ENCODE measurements at regions not wholly inside any gene's neighbourhood (a gene's known extent, or its start where the extent isn't known, plus 50 kb on each side); places are given as distances from the start of the nearest gene placed in this dataset.

DNA sequence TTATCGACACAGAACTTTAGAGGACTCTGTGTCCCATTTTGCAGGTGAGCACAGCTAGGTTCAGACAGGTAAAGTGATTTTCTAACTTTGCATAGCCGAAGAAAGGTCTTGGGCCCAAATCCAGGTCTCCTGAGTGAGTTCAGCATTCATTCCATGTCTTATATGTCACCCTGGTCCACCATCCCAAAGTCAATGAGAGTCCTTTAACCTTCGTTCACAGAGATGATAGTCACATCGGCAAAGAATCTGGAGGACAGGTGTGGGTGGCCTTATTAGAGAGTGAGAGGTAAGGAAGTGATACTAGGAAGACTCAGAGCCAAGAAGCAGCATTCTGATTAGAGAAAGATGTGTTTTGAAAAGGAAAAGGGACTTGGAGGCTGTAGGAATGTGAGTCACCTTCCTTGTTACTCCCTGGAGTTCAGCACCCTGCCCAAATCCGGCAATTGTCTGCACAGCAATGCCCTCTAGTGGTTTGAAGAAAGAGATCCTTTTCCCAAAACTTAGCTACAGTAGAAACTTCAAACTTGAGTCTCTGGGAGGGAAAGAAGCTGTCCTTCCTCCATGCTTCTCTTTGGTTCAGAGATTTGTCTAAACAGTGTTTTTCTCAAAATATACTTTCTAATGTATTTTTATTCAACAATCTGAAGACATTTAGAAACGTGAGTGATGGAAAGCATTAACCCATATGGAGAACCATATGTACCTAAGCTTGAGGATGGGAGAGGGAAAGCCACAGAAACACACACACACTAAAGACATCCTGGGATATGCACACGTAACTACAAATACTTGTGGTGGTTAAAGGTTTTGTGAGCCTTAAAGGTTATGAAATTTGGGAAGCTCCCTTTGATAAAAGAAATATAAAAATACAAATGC is 96.4 kb upstream of the SHISA6 start:
- TF ChIP-seq, protein P1, sequence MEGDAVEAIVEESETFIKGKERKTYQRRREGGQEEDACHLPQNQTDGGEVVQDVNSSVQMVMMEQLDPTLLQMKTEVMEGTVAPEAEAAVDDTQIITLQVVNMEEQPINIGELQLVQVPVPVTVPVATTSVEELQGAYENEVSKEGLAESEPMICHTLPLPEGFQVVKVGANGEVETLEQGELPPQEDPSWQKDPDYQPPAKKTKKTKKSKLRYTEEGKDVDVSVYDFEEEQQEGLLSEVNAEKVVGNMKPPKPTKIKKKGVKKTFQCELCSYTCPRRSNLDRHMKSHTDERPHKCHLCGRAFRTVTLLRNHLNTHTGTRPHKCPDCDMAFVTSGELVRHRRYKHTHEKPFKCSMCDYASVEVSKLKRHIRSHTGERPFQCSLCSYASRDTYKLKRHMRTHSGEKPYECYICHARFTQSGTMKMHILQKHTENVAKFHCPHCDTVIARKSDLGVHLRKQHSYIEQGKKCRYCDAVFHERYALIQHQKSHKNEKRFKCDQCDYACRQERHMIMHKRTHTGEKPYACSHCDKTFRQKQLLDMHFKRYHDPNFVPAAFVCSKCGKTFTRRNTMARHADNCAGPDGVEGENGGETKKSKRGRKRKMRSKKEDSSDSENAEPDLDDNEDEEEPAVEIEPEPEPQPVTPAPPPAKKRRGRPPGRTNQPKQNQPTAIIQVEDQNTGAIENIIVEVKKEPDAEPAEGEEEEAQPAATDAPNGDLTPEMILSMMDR (conservative IDR thresholded peaks at IDR 0.05; ENCODE audit: low read depth): peak; percentile 59
- CTCF ChIA-PET: interaction anchor here (0.5 to 1.3 kb wide), 7 partner anchors 47 to 452 kb away, joined by 3 to 6 read pairs (median 4); no protein-coding TSS in a partner anchor
- POLR2A ChIA-PET (ENCODE audit: low non-redundant PET): no interaction called here
- H3K27ac ChIP-seq: no peak overlapping the region
- DNase-seq (ENCODE audit: low spot score): peak; percentile 17

DNA sequence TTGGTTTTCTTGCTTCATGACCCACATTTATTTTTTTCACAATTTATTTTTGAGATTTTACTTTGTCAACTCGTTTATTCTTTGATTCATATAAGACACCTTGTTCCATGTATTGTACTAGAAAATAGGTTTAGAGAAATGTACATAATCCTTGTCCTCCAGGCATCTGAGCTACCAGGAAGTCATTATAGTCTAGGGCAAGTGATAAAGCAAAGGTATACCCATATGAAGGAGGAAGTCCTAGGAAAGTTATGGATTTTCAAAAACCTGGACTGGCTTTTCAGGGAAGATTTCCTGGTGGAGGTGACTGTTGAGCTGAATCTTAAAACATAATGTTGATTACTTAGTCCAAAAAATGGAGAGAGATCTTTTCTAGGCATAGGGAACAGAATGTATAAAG is 98.8 kb upstream of the SHISA6 start:
- TF ChIP-seq, protein P1 (conservative IDR thresholded peaks at IDR 0.05; ENCODE audit: low read depth): no peak

DNA sequence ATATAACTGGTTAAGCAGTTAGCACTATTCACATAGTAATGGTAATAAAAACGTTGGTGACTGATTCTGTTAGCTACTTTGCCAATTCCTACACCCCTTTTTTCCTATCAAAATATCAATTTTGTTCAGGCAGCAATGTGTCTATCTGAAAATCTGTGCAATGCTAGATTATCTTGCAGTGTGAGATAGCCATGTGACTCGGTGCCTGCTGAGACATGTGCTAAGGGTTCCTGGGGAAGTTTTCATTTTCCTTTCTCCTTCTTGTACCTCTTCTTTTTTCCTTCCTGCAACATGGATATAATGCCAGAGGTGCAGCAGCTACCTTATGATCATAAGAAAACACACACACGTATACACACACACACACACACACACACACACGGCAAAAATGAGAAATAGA is 100.5 kb upstream of the SHISA6 start:
- TF ChIP-seq, protein P1 (conservative IDR thresholded peaks at IDR 0.05; ENCODE audit: low read depth): no peak
- no peak overlapping the region for H3K27ac ChIP-seq
- ChIA-PET CTCF (interaction anchor here (0.6 kb wide), 1 partner anchor 398 kb away, joined by 3 read pairs; no protein-coding TSS in a partner anchor), POLR2A (ENCODE audit: low non-redundant PET) (no interaction called here)
- DNase-seq (ENCODE audit: low spot score): no peak

More for the DNA sequence above, 98.8 kb upstream of the SHISA6 start:
- ChIA-PET CTCF (no interaction called here), POLR2A (ENCODE audit: low non-redundant PET) (no interaction called here)
- H3K27ac ChIP-seq: no peak overlapping the region
- DNase-seq (ENCODE audit: low spot score): no peak

DNA sequence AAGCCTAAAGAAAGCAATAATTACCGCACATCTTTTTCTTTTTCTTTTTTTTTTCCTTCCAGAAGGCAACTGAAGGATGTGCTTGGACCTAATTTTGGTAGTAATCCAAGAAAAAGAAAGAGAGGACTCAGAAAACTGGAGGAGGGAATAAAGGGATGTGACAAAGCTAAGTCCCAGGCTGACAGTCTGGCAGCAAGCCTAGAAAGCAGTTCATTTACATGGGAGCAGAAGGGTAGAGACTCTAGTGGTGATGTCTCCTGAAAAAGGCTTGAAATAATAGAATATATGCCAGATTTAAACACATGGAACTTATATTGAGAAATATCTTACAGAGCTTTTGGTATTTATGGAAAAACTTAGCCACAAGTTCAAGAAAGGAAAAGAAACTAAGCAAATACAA is 101.0 kb upstream of the SHISA6 start:
- POLR2A ChIA-PET (ENCODE audit: low non-redundant PET): no interaction called here
- TF ChIP-seq, protein P1 (conservative IDR thresholded peaks at IDR 0.05; ENCODE audit: low read depth): no peak
- no peak for DNase-seq (ENCODE audit: low spot score)
- CTCF ChIA-PET: no interaction called here
- no peak overlapping the region for H3K27ac ChIP-seq

DNA sequence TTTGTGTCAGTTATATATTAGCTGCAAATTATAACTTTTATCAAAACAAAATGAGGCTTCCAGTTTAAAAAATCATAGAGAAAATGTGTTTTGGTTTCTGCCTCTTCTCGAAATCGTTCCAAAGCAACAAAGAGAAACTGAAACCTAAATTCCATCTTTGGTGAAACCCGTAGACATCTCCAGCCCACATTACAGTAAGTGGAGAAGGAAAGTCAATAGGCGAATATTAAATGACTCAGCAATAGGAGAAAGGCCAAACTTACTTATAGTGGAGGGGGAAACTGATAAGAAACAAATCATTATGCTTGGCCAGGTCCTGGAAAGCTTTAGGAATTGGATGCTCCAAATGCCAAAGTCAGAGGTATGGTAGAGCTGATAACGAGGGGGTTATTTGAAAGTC is 103.0 kb upstream of the SHISA6 start:
- TF ChIP-seq, protein P1 (conservative IDR thresholded peaks at IDR 0.05; ENCODE audit: low read depth): no peak
- CTCF ChIA-PET: interaction anchor here (0.6 to 0.8 kb wide), 3 partner anchors 15 to 1412 kb away, joined by 3 read pairs; no protein-coding TSS in a partner anchor
- no peak for DNase-seq (ENCODE audit: low spot score)

DNA sequence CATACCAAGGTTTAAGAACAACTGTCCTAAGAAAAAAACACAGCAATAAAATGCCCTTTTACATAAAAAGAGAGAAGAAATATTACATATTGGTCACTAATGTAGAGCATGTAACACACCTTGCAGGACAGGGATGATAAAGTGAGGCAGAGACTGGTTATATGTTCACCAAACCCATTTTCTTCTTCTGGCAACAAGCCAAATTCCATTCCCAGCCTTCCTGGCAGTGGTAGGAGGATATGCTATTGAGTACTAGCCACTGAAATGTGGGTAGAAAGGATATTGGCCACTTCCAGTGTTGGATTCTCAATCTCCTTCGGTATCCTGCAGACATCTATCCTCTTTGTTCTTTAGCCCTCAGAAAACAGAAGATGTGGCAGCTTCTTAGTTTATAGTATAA is 105.2 kb upstream of the SHISA6 start:
- ChIA-PET CTCF (no interaction called here), POLR2A (ENCODE audit: low non-redundant PET) (no interaction called here)
- no peak for DNase-seq (ENCODE audit: low spot score)
- TF ChIP-seq, protein P1 (conservative IDR thresholded peaks at IDR 0.05; ENCODE audit: low read depth): no peak
- H3K27ac ChIP-seq: no peak overlapping the region

More for the DNA sequence above, 103.0 kb upstream of the SHISA6 start:
- POLR2A ChIA-PET (ENCODE audit: low non-redundant PET): no interaction called here
- H3K27ac ChIP-seq: no peak overlapping the region

Data from RWPE1 (cell line).